Activated CD4-positive, CD25-positive, alpha-beta regulatory T cell treated with anti-CD3 and anti-CD28 coated beads, Interleukin-2, amount 50 U/mL, for 16 hours (primary cell): ENCODE measurements at regions not wholly inside any gene's neighbourhood (a gene's known extent, or its start where the extent isn't known, plus 50 kb on each side); places are given as distances from the start of the nearest gene placed in this dataset.
"Not testable (repeated sequence)": the region's sequence is repeated elsewhere in the genome, so short reads cannot be mapped to it uniquely, and the experiment has no call there.

Experiments used
- DNase-seq: peaks from one replicate; pipeline ENCODE4 v3.0.0-alpha.2; 2020; ENCODE audit warnings: low read depth, low spot score

GRCh38 chr10:8379906-8380832, 325.7 kb downstream of the GATA3 start:
- DNase-seq, result no peak

DNA sequence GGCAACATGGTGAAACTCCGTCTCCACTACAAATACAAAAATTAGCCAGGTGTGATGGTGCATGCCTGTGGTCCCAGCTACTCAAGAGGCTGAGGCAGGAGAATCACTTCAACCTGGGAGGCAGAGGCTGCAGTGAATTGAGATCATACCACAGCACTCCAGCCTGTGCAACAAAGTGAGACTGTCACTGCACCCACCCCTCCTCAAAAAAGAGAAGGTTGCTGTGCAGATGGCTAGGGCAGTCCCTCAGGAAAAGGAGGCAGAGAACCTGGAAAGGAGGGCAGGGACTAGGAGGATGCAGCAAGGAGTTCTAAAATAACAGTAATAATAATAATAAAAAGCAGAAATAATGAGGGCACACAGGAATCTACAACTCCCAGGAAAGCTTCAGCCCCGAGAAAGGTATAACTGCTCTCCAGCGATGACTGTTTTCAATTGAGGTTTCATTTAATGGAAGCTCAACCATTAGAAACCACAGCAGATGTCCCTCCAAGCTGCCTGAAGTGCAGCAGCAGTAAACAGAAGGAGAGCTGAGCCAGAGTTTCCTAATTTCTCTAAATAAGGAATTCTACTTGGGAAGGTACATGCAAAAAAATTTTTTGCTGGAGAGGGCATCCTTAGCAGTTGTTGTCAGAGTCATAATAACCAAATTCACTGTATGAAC, 326.5 kb downstream of the GATA3 start:
- no peak for DNase-seq

DNA sequence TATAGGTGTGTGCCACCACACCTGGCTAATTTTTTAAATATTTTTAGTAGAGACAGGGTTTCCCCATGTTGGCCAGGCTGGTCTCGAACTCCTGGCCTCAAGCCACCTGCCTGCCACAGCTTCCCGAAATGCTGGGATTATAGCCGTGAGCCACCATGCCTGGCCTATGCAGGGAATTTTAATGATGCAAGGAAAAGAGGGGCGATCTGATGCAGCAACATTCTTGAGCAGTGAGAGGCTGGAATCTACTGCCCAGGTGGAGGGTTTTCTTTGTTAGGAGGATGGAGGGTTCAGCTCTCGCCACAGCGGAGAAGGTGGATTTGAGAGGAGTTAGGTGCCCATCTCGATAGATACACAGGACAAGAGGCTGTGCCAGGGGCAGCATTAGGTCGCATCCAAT, 332.3 kb downstream of the GATA3 start:
- DNase-seq, result no peak

GRCh38 chr10:8389630-8390029, 335.1 kb downstream of the GATA3 start:
- DNase-seq, result no peak

DNA sequence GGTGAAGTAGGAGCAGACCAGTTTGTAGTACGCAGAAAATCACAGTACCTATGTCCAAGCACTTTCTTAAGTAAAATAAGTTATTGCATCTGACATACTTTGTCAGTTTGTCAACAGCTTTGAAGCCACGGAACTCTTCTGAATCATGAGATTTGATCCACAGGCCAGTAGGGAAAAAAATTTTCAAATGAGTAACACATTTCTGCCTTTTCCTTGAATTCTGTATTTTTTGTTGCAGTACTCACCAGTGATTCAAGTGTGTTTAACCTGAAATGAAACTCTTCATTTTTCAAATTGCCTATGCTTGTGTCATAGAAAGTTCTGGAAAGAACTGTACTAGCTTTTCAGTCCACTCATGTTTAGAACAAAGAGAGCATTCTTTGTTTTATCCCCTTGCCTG, 337.7 kb downstream of the GATA3 start:
- DNase-seq, result no peak

DNA sequence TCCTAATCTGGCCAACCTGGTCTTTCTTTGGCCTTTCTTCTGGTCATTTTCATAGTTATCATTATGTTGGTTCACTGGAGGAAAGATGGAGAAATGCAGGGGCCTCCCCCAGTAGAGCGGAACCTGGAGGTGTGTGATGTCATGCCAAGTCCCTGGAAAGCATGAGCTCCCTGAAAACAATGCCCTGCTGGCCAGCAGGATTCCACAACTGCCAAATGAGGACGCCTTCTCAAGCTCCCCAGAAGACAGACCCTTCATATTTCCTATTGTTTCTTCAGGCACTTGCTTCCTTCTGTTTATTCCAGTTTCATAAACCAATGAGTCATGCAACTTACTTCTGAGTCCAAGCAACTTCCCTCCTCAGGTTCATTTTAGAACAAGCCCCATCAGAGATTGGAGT, 339.0 kb downstream of the GATA3 start:
- no peak for DNase-seq

DNA sequence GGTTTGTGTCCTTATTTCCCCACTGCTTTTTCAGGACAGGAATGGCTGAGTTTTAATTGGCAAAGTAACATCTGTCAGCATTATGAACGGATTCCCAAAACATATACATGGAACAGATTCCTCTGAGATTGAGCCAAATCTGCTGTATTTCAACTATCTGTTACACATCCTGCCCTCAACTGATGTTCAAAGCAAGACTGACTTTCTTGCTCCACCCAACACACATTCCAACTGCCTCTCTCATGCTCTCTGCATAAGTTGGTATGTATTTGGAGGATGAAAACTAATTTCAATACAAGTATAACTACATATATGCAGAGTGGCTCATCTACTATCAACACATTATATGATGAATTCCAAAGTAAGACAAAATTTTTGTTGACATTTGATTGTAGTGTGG, 342.2 kb downstream of the GATA3 start:
- DNase-seq, result no peak

GRCh38 chr10:8398771-8399170, 344.3 kb downstream of the GATA3 start:
- DNase-seq, result no peak

- no peak for DNase-seq
Measured at GRCh38 chr10:8400151-8400550, 345.7 kb downstream of the GATA3 start.

- DNase-seq, result no peak
Measured at GRCh38 chr10:8400892-8401291, 346.4 kb downstream of the GATA3 start.

GRCh38 chr10:8401531-8401930, 347.0 kb downstream of the GATA3 start:
- no peak for DNase-seq

DNA sequence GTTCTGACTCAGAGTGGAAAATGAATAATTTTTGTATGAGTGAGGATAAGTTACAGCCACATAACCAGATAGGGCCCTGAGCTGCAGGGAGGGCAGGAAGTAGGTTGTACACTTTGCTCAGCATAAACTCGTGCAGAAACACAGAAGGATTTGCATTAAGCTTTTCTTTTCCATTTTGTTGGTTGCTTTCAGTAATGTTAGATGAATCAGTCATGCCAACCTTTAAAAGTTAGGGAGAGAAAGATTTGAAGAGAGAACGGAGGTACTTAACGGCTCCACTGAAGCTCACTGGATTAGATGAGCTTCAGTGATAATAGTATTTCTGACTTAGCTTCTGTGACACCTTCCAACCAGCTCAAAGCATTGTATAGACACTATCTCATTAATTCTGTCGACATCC, 348.1 kb downstream of the GATA3 start:
- no peak for DNase-seq

DNA sequence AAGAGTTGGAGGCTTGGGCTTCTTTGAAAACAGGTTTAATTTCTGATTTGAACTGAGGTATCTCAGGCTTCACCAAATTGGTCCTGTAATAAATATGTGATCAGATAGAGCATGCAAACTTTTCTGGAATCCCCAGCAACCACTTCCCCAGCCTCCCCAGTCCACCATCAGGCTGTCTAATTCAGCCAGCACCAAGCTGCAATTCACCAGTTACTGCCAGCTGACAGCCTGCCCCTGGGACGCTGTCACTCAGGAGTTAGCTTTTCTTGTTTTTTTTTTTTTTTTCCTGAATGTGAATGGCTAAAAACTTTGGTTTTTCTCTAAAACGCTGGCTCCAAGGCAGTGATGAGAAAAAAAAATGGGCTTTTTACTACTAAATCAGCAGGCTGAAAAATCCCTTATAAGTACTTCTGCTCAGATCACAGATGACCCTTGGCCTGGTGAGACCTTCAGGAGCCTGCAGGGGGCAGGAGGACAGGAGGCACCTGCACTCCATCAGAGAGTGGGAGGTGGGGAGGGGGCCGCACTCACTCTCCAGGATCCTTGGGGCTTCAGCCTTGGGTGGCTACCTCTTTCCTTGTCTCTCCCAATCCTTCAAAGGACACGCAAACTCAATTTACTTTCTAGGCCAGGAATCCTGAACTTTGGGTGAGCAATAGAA, 349.4 kb downstream of the GATA3 start:
- no peak for DNase-seq

GRCh38 chr10:8404721-8405120, 350.2 kb downstream of the GATA3 start:
- peak; percentile 12 for DNase-seq

DNA sequence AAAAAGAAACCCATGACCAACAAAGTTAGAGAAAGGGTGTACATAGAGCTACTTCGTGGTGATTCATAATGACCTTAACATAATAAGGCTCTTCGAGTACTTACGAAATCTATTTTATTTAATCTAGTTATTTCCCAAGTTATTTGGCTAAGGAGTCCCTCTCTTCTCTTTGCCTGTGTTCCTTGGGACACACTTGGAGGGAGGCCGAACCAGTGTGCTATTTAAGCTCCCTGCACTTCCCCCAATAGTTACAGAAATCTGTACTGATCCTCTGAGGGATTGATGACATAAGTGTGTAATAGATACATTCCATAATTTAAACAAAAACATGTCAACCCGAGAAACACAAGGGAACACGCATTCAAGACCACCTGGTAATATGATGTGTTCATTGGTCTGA, 351.1 kb downstream of the GATA3 start:
- no peak for DNase-seq

GRCh38 chr10:8407501-8408021, 353.1 kb downstream of the GATA3 start:
- DNase-seq, result no peak

DNA sequence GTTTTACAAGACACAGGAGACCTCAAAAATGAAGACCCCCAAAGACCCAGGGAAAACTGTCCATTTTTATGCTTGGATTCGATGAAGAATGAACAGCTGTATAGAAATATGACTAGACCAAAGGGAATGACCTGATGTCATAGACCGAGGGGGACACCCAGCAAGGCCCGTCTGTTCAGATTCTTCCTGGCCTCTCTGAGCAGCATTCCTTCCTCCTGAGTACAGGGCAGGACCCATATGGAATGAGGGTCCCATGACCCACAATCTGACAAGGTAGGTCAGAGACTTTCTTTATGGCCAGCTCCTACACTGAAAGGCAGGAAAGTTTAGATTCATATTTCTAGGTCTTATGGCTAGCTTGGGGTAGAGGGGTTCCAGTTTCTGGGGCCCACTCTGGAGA, 356.0 kb downstream of the GATA3 start:
- no peak for DNase-seq

DNA sequence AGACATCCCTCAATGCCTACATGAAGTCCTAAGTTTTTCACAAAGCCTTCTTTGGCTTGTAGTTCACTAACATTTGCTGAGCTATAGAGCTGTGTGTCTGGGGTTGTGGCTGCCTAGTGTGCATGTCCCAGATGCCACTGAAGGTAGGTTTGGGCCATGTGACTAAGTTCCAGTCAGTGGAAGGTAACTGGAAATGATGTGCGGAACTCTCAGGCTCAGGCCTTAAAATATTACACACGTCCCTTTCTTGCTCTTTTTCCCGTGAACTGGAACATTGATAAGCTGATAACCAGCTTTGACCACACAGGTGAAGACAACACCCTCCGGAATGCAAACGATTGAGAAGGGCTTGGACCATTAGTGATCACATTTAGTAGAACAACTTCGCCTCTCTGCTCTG, 358.1 kb downstream of the GATA3 start:
- DNase-seq, result no peak

GRCh38 chr10:8415029-8415428, 360.5 kb downstream of the GATA3 start:
- DNase-seq, result not testable (repeated sequence)

- no peak for DNase-seq
Measured at GRCh38 chr10:8416192-8416701, 361.8 kb downstream of the GATA3 start.

GRCh38 chr10:8416760-8417159, 362.3 kb downstream of the GATA3 start:
- DNase-seq, result no peak

DNA sequence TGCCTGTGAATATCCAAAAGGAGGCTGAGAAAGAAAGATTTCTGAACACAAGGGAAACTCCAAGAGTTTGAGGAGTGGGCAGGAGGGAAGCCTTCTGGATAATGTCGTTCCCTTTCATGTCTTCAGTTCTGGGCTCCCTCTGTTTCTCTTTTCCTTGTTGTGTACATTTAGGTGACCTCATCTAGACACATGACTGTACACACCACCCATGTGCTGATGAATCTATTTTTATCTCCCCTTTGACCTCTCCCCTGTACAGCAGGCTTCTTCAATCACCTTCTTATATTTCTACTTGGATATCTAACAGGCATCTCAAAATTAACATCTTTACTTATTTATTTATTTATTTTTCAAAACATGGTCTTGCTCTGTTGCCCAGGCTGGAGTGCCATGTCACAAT, 363.1 kb downstream of the GATA3 start:
- no peak for DNase-seq
